K562 (cell line): ENCODE measurements at regions not wholly inside any gene's neighbourhood (a gene's known extent, or its start where the extent isn't known, plus 50 kb on each side); places are given as distances from the start of the nearest gene placed in this dataset.

ENCODE experiments used
- HMGN3 ChIP-seq: IDR thresholded peaks from 2 replicates; pipeline ENCODE4 v1.6.1; 2011; ENCODE audit warnings: borderline replicate concordance, low read depth, mild to moderate bottlenecking, mixed read lengths, low read length; ENCODE audit not compliant: insufficient read length; ENCODE audit errors: extremely low read depth
- ZNF444 ChIP-seq: fragments of 250-450 bp; sonication (Bioruptor Pico); IDR thresholded peaks from 2 replicates; pipeline ENCODE4 v1.4.0; 2020; ENCODE audit warnings: mild to moderate bottlenecking, moderate library complexity
- TF ChIP-seq, protein P1 (sequence below), 2 experiments: fragments of 450-650 bp in 1 of 2; sonication (generic) in 1 of 2; formaldehyde crosslinking in 1 of 2; IDR thresholded peaks; 2 replicates each; pipeline versions ENCODE4 v1.7.1 to v1.9.0; 2016 to 2022; ENCODE audit warnings: inconsistent platforms in 1 of 2, mild to moderate bottlenecking in 1 of 2, missing genetic modification reagents in 1 of 2

DNA sequence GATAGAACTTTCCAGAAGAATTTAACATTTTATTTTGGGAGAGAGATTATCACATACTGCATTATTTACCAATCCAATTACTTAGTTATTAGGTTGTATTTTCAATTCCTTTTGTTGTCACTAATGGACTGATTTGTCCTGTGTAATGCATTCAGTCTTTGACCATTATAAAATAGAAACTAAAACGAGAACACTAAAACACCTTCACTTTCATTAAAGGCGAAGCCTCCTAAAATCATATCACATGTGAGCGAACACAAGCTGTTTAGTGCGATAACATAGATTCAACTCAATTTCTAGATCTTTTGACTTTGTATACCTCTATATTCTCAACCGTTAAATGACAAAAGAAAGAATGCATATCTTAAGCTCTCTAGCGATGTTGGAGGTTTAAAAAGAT lies 253.4 kb downstream of the VGLL3 start (continued):
- TF ChIP-seq, protein P1, sequence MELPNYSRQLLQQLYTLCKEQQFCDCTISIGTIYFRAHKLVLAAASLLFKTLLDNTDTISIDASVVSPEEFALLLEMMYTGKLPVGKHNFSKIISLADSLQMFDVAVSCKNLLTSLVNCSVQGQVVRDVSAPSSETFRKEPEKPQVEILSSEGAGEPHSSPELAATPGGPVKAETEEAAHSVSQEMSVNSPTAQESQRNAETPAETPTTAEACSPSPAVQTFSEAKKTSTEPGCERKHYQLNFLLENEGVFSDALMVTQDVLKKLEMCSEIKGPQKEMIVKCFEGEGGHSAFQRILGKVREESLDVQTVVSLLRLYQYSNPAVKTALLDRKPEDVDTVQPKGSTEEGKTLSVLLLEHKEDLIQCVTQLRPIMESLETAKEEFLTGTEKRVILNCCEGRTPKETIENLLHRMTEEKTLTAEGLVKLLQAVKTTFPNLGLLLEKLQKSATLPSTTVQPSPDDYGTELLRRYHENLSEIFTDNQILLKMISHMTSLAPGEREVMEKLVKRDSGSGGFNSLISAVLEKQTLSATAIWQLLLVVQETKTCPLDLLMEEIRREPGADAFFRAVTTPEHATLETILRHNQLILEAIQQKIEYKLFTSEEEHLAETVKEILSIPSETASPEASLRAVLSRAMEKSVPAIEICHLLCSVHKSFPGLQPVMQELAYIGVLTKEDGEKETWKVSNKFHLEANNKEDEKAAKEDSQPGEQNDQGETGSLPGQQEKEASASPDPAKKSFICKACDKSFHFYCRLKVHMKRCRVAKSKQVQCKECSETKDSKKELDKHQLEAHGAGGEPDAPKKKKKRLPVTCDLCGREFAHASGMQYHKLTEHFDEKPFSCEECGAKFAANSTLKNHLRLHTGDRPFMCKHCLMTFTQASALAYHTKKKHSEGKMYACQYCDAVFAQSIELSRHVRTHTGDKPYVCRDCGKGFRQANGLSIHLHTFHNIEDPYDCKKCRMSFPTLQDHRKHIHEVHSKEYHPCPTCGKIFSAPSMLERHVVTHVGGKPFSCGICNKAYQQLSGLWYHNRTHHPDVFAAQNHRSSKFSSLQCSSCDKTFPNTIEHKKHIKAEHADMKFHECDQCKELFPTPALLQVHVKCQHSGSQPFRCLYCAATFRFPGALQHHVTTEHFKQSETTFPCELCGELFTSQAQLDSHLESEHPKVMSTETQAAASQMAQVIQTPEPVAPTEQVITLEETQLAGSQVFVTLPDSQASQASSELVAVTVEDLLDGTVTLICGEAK (IDR thresholded peaks at IDR 0.05) = no peak
- TF ChIP-seq, protein P1 (CRISPR knock-in tag; IDR thresholded peaks at IDR 0.05) = no peak
- no peak for TF ChIP-seq ZNF444 (CRISPR knock-in tag)
- TF ChIP-seq HMGN3 = no peak
